Neural cell (in vitro differentiated cells): ENCODE measurements at regions not wholly inside any gene's neighbourhood (a gene's known extent, or its start where the extent isn't known, plus 50 kb on each side); places are given as distances from the start of the nearest gene placed in this dataset.

Experiments used
- EP300 ChIP-seq: fragments of 450-650 bp; conservative IDR thresholded peaks from 2 replicates; pipeline ENCODE4 v1.6.1; 2014; ENCODE audit warnings: antibody characterized with exemption, mild to moderate bottlenecking, moderate library complexity; ENCODE audit not compliant: poor library complexity, severe bottlenecking
- EZH2 ChIP-seq: fragments of 200-600, 300-800 bp; shearing (Covaris generic), sonication (generic); IDR thresholded peaks from 2 replicates; pipeline ENCODE4 v1.6.1; 2014; ENCODE audit warnings: antibody characterized with exemption, low read length, borderline replicate concordance, mild to moderate bottlenecking; ENCODE audit not compliant: insufficient read depth, poor library complexity, severe bottlenecking
- SMC3 ChIP-seq: fragments of 450-650 bp; conservative IDR thresholded peaks from 2 replicates; pipeline ENCODE4 v1.6.1; 2014; ENCODE audit warnings: antibody characterized with exemption, mild to moderate bottlenecking, moderate library complexity; ENCODE audit not compliant: poor library complexity
- TAF1 ChIP-seq: IDR thresholded peaks from 2 replicates; pipeline ENCODE4 v1.6.1; 2012; ENCODE audit warnings: low read depth
- TF ChIP-seq, protein P1 (sequence below): fragments of 450-650 bp; IDR thresholded peaks from 2 replicates; pipeline ENCODE4 v1.5.1; 2014; ENCODE audit warnings: antibody characterized with exemption, mild to moderate bottlenecking, moderate library complexity; ENCODE audit not compliant: poor library complexity, severe bottlenecking
- TF ChIP-seq, protein P2 (sequence below): IDR thresholded peaks from 2 replicates; pipeline ENCODE4 v1.6.1; 2012; ENCODE audit warnings: borderline replicate concordance

DNA sequence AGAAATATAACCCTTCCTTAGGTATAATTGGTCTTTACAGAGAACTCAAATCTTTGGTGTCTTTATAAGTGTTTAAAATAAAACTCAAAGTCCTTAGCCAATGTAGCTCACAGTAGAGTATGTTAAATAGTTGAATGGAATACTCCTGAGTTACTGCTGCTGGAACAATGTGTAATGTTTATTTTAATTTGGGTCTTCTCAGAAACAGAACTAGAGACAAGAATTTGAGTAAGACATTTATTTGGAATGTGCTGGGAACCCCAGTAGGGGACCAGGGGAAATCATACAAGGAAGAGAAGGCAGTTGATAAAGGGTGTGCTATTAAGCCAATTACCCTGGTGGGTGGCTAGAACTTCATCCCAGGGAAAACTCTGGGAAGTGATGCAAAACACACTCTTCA, 240.4 kb upstream of the LDB2 start:
- TF ChIP-seq, protein P1, sequence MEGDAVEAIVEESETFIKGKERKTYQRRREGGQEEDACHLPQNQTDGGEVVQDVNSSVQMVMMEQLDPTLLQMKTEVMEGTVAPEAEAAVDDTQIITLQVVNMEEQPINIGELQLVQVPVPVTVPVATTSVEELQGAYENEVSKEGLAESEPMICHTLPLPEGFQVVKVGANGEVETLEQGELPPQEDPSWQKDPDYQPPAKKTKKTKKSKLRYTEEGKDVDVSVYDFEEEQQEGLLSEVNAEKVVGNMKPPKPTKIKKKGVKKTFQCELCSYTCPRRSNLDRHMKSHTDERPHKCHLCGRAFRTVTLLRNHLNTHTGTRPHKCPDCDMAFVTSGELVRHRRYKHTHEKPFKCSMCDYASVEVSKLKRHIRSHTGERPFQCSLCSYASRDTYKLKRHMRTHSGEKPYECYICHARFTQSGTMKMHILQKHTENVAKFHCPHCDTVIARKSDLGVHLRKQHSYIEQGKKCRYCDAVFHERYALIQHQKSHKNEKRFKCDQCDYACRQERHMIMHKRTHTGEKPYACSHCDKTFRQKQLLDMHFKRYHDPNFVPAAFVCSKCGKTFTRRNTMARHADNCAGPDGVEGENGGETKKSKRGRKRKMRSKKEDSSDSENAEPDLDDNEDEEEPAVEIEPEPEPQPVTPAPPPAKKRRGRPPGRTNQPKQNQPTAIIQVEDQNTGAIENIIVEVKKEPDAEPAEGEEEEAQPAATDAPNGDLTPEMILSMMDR: no peak
- TF ChIP-seq EP300 (no peak), TAF1 (no peak), SMC3 (no peak), EZH2 (no peak)
- TF ChIP-seq, protein P2, sequence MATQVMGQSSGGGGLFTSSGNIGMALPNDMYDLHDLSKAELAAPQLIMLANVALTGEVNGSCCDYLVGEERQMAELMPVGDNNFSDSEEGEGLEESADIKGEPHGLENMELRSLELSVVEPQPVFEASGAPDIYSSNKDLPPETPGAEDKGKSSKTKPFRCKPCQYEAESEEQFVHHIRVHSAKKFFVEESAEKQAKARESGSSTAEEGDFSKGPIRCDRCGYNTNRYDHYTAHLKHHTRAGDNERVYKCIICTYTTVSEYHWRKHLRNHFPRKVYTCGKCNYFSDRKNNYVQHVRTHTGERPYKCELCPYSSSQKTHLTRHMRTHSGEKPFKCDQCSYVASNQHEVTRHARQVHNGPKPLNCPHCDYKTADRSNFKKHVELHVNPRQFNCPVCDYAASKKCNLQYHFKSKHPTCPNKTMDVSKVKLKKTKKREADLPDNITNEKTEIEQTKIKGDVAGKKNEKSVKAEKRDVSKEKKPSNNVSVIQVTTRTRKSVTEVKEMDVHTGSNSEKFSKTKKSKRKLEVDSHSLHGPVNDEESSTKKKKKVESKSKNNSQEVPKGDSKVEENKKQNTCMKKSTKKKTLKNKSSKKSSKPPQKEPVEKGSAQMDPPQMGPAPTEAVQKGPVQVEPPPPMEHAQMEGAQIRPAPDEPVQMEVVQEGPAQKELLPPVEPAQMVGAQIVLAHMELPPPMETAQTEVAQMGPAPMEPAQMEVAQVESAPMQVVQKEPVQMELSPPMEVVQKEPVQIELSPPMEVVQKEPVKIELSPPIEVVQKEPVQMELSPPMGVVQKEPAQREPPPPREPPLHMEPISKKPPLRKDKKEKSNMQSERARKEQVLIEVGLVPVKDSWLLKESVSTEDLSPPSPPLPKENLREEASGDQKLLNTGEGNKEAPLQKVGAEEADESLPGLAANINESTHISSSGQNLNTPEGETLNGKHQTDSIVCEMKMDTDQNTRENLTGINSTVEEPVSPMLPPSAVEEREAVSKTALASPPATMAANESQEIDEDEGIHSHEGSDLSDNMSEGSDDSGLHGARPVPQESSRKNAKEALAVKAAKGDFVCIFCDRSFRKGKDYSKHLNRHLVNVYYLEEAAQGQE: no peak
